Gastrocnemius medialis (tissue), 4 donors: ENCODE measurements at regions not wholly inside any gene's neighbourhood (a gene's known extent, or its start where the extent isn't known, plus 50 kb on each side); places are given as distances from the start of the nearest gene placed in this dataset.

ENCODE experiments used
- ATAC-seq, 2 donors: fragments of 150-250 bp; one replicate each; pipeline ENCODE4 v1.9.1; 2016
- DNase-seq, 2 donors: peaks; one replicate each; pipeline ENCODE4 v3.0.0-alpha.2; 2019
- H3K27ac ChIP-seq, 4 donors: fragments of 200-600 bp; sonication (generic); 1 replicate in 1 of 4; 2 replicates in 3 of 4; pipeline ENCODE4 v1.5.1; 2016 to 2018; ENCODE audit warnings: mild to moderate bottlenecking in 2 of 4, moderate library complexity in 1 of 4
- H3K27me3 ChIP-seq, 3 donors: fragments of 200-600 bp; sonication (generic) in 2 of 3; 1 replicate in 1 of 3; 2 replicates in 2 of 3; pipeline versions ENCODE4 v1.5.1 to v1.6.0; 2016 to 2019; ENCODE audit warnings: mild to moderate bottlenecking in 1 of 3, moderate library complexity in 1 of 3
- H3K36me3 ChIP-seq, 2 donors: fragments of 200-600 bp; sonication (generic) in 1 of 2; one replicate each; pipeline ENCODE4 v1.5.1; 2017 to 2018
- H3K4me1 ChIP-seq, 2 donors: fragments of 200-600 bp; sonication (generic) in 1 of 2; one replicate each; pipeline ENCODE4 v1.5.1; 2016 to 2017; ENCODE audit warnings: mild to moderate bottlenecking in 2 of 2
- H3K4me3 ChIP-seq, 4 donors: fragments of 200-600 bp; sonication (generic) in 3 of 4; 1 replicate in 1 of 4; 2 replicates in 3 of 4; pipeline ENCODE4 v1.5.1; 2016 to 2019; ENCODE audit warnings: mild to moderate bottlenecking in 2 of 4
- H3K9me3 ChIP-seq, 3 donors: fragments of 200-600 bp; sonication (generic) in 2 of 3; 1 replicate in 1 of 3; 2 replicates in 2 of 3; pipeline ENCODE4 v1.5.1; 2016 to 2019
- CTCF ChIP-seq, 5 experiments: fragments of 450-650 bp in 3 of 5; fragments of 200-600 bp in 2 of 5; sonication (generic) in 2 of 5; IDR thresholded peaks in 4 of 5; conservative IDR thresholded peaks in 1 of 5; 1 replicate in 4 of 5; 2 replicates in 1 of 5; pipeline ENCODE4 v1.5.1; 2016 to 2019; ENCODE audit warnings: antibody characterized with exemption in 5 of 5, mild to moderate bottlenecking in 3 of 5, moderate library complexity in 3 of 5
- POLR2A ChIP-seq, 2 donors: fragments of 450-650 bp; IDR thresholded peaks; one replicate each; pipeline ENCODE4 v1.6.1; 2017; ENCODE audit warnings: antibody characterized with exemption in 2 of 2, mild to moderate bottlenecking in 2 of 2, moderate library complexity in 2 of 2
- in situ Hi-C, 4 donors: fragments of 200-750 bp; cut with MboI; loops; one replicate each; pipeline versions ENCODE4 v1.15.0 to v1.8.0; 2017; ENCODE audit warnings: low sequenced_read_pairs in 4 of 4
- intact Hi-C: fragments of 100-400 bp; cut with DNase I; formaldehyde crosslinking; loops from one replicate; pipeline ENCODE4 v1.15.1; 2023; ENCODE audit warnings: low total_unique reads

GRCh38 chr6:66796987-66797386, 1090.0 kb upstream of the EYS start:
- TF ChIP-seq CTCF (IDR thresholded peaks at IDR 0.05 in 4 of 5, conservative IDR thresholded peaks at IDR 0.05 in 1 of 5) (no peak), POLR2A (IDR thresholded peaks at IDR 0.05) (no peak)
- Histone ChIP-seq H3K4me3 (no peak overlapping the region), H3K36me3 (no peaks in the 10 kb centered on the region), H3K27ac (no peak overlapping the region), H3K9me3 (no peaks in the 10 kb centered on the region), H3K4me1 (no peaks in the 10 kb centered on the region), H3K27me3 (no peaks in the 10 kb centered on the region)
- in situ Hi-C loops = no loop called here
- DNase-seq = no peak
- no peak for ATAC-seq
- intact Hi-C loops = no loop called here

GRCh38 chr6:66788579-66788978, 1081.6 kb upstream of the EYS start:
- in situ Hi-C loops = no loop called here
- no peak for ATAC-seq
- intact Hi-C loops = no loop called here

GRCh38 chr6:66772800-66773199, 1065.8 kb upstream of the EYS start:
- Histone ChIP-seq H3K27ac (no peak overlapping the region), H3K4me1 (no peaks in the 10 kb centered on the region), H3K27me3 (no peaks in the 10 kb centered on the region), H3K9me3 (no peaks in the 10 kb centered on the region), H3K36me3 (no peaks in the 10 kb centered on the region), H3K4me3 (no peak overlapping the region)
- intact Hi-C loops (no loop called here), in situ Hi-C loops (no loop called here)
- no peak for TF ChIP-seq POLR2A (IDR thresholded peaks at IDR 0.05)
- no peak for TF ChIP-seq CTCF (IDR thresholded peaks at IDR 0.05 in 4 of 5, conservative IDR thresholded peaks at IDR 0.05 in 1 of 5)
- ATAC-seq (no peak), DNase-seq (no peak)

More at GRCh38 chr6:66788579-66788978, 1081.6 kb upstream of the EYS start:
- H3K27ac ChIP-seq = no peak overlapping the region
- no peaks in the 10 kb centered on the region for H3K27me3 ChIP-seq
- H3K9me3 ChIP-seq = no peaks in the 10 kb centered on the region
- TF ChIP-seq POLR2A (IDR thresholded peaks at IDR 0.05) (no peak), CTCF (IDR thresholded peaks at IDR 0.05 in 4 of 5, conservative IDR thresholded peaks at IDR 0.05 in 1 of 5) (no peak)
- no peaks in the 10 kb centered on the region for H3K36me3 ChIP-seq
- DNase-seq = no peak
- no peaks in the 10 kb centered on the region for H3K4me1 ChIP-seq
- H3K4me3 ChIP-seq = no peak overlapping the region

- TF ChIP-seq CTCF (IDR thresholded peaks at IDR 0.05 in 4 of 5, conservative IDR thresholded peaks at IDR 0.05 in 1 of 5) = no peak
- no peak for TF ChIP-seq POLR2A (IDR thresholded peaks at IDR 0.05)
- no peaks in the 10 kb centered on the region for H3K27me3 ChIP-seq
These were observed 1064.6 kb upstream of the EYS start for GRCh38 chr6:66771626-66772025.

GRCh38 chr6:66751630-66752029, 1044.6 kb upstream of the EYS start:
- ATAC-seq (no peak), DNase-seq (no peak)
- H3K4me1 ChIP-seq = no peaks in the 10 kb centered on the region
- no peak overlapping the region for H3K4me3 ChIP-seq
- no peaks in the 10 kb centered on the region for H3K9me3 ChIP-seq
- TF ChIP-seq CTCF (IDR thresholded peaks at IDR 0.05 in 4 of 5, conservative IDR thresholded peaks at IDR 0.05 in 1 of 5) = no peak
- intact Hi-C loops = no loop called here
- H3K27me3 ChIP-seq = no peaks in the 10 kb centered on the region
- no peaks in the 10 kb centered on the region for H3K36me3 ChIP-seq
- in situ Hi-C loops = no loop called here
- no peak overlapping the region for H3K27ac ChIP-seq

More at GRCh38 chr6:66771626-66772025, 1064.6 kb upstream of the EYS start:
- no peak overlapping the region for H3K27ac ChIP-seq
- in situ Hi-C loops = no loop called here
- intact Hi-C loops = no loop called here
- H3K36me3 ChIP-seq = no peaks in the 10 kb centered on the region
- DNase-seq = no peak
- no peak for ATAC-seq
- H3K4me3 ChIP-seq = no peak overlapping the region
- H3K9me3 ChIP-seq = no peaks in the 10 kb centered on the region
- H3K4me1 ChIP-seq = no peaks in the 10 kb centered on the region
